ENCODE measurements at regions not wholly inside any gene's neighbourhood (a gene's known extent, or its start where the extent isn't known, plus 50 kb on each side); places are given as distances from the start of the nearest gene placed in this dataset.

- no peaks in the 10 kb centered on the region for H3K4me1 ChIP-seq (ENCODE audit: control insufficient read depth in 2 of 2, insufficient read depth in 2 of 2, low read length in 1 of 2)
- H3K9me3 ChIP-seq (ENCODE audit: control insufficient read depth in 2 of 2, insufficient read depth in 1 of 2, low read depth in 1 of 2, low read length in 1 of 2): no peaks in the 10 kb centered on the region
- H3K27ac ChIP-seq (ENCODE audit: low read depth in 2 of 2, low read length in 1 of 2): no peak overlapping the region
- H3K4me3 ChIP-seq (ENCODE audit: low read depth in 1 of 2, low read length in 2 of 2): no peak overlapping the region
- H3K36me3 ChIP-seq (ENCODE audit: control insufficient read depth in 2 of 2, insufficient read depth in 2 of 2, low read length in 1 of 2): no peaks in the 10 kb centered on the region
- H3K27me3 ChIP-seq (ENCODE audit: control insufficient read depth in 1 of 2, insufficient read depth in 2 of 2, low read length in 2 of 2): no peaks in the 10 kb centered on the region
Observed at GRCh38 chr7:42596737-42597136, 315.1 kb downstream of the C7orf25 start.

- Histone ChIP-seq H3K27me3 (ENCODE audit: control insufficient read depth in 1 of 2, insufficient read depth in 2 of 2, low read length in 2 of 2) (no peaks in the 10 kb centered on the region), H3K36me3 (ENCODE audit: control insufficient read depth in 2 of 2, insufficient read depth in 2 of 2, low read length in 1 of 2) (no peaks in the 10 kb centered on the region), H3K4me3 (ENCODE audit: low read depth in 1 of 2, low read length in 2 of 2) (no peak overlapping the region), H3K9me3 (ENCODE audit: control insufficient read depth in 2 of 2, insufficient read depth in 1 of 2, low read depth in 1 of 2, low read length in 1 of 2) (no peaks in the 10 kb centered on the region), H3K27ac (ENCODE audit: low read depth in 2 of 2, low read length in 1 of 2) (no peak overlapping the region), H3K4me1 (ENCODE audit: control insufficient read depth in 2 of 2, insufficient read depth in 2 of 2, low read length in 1 of 2) (no peaks in the 10 kb centered on the region)
- WGBS, 2 donors: 93 to 94% methylated on average over 3 of the region's 3 CpGs
Observed at GRCh38 chr7:42593860-42594259, 318.0 kb downstream of the C7orf25 start.

GRCh38 chr7:42590771-42591310, 321.0 kb downstream of the C7orf25 start:
- no peaks in the 10 kb centered on the region for H3K27me3 ChIP-seq (ENCODE audit: control insufficient read depth in 1 of 2, insufficient read depth in 2 of 2, low read length in 2 of 2)
- peaks cover 0 to under 1% of the 10 kb centered on the region in 2 donors for H3K9me3 ChIP-seq (ENCODE audit: control insufficient read depth in 2 of 2, insufficient read depth in 1 of 2, low read depth in 1 of 2, low read length in 1 of 2)
- H3K27ac ChIP-seq (ENCODE audit: low read depth in 2 of 2, low read length in 1 of 2): no peak overlapping the region
- WGBS, 2 donors: 62 to 68% methylated on average over 2 of the region's 2 CpGs
- H3K4me1 ChIP-seq (ENCODE audit: control insufficient read depth in 2 of 2, insufficient read depth in 2 of 2, low read length in 1 of 2): no peaks in the 10 kb centered on the region
- H3K36me3 ChIP-seq (ENCODE audit: control insufficient read depth in 2 of 2, insufficient read depth in 2 of 2, low read length in 1 of 2): no peaks in the 10 kb centered on the region
- no peak overlapping the region for H3K4me3 ChIP-seq (ENCODE audit: low read depth in 1 of 2, low read length in 2 of 2)

- Histone ChIP-seq H3K4me1 (ENCODE audit: control insufficient read depth in 2 of 2, insufficient read depth in 2 of 2, low read length in 1 of 2) (no peaks in the 10 kb centered on the region), H3K27me3 (ENCODE audit: control insufficient read depth in 1 of 2, insufficient read depth in 2 of 2, low read length in 2 of 2) (no peaks in the 10 kb centered on the region), H3K9me3 (ENCODE audit: control insufficient read depth in 2 of 2, insufficient read depth in 1 of 2, low read depth in 1 of 2, low read length in 1 of 2) (peaks cover 0 to 3% of the 10 kb centered on the region in 2 donors), H3K27ac (ENCODE audit: low read depth in 2 of 2, low read length in 1 of 2) (no peak overlapping the region), H3K36me3 (ENCODE audit: control insufficient read depth in 2 of 2, insufficient read depth in 2 of 2, low read length in 1 of 2) (no peaks in the 10 kb centered on the region), H3K4me3 (ENCODE audit: low read depth in 1 of 2, low read length in 2 of 2) (no peak overlapping the region)
Observed at GRCh38 chr7:42588876-42589275, 323.0 kb downstream of the C7orf25 start.

- Histone ChIP-seq H3K9me3 (ENCODE audit: control insufficient read depth in 2 of 2, insufficient read depth in 1 of 2, low read depth in 1 of 2, low read length in 1 of 2) (peaks cover 0 to 3% of the 10 kb centered on the region in 2 donors), H3K36me3 (ENCODE audit: control insufficient read depth in 2 of 2, insufficient read depth in 2 of 2, low read length in 1 of 2) (no peaks in the 10 kb centered on the region), H3K27me3 (ENCODE audit: control insufficient read depth in 1 of 2, insufficient read depth in 2 of 2, low read length in 2 of 2) (no peaks in the 10 kb centered on the region), H3K27ac (ENCODE audit: low read depth in 2 of 2, low read length in 1 of 2) (no peak overlapping the region), H3K4me1 (ENCODE audit: control insufficient read depth in 2 of 2, insufficient read depth in 2 of 2, low read length in 1 of 2) (no peaks in the 10 kb centered on the region), H3K4me3 (ENCODE audit: low read depth in 1 of 2, low read length in 2 of 2) (no peak overlapping the region)
- WGBS, 2 donors: 54 to 66% methylated on average over 3 of the region's 3 CpGs
Observed at GRCh38 chr7:42587806-42588205, 324.1 kb downstream of the C7orf25 start.

- Histone ChIP-seq H3K27ac (ENCODE audit: low read depth in 2 of 2, low read length in 1 of 2) (no peak overlapping the region), H3K4me1 (ENCODE audit: control insufficient read depth in 2 of 2, insufficient read depth in 2 of 2, low read length in 1 of 2) (no peaks in the 10 kb centered on the region), H3K27me3 (ENCODE audit: control insufficient read depth in 1 of 2, insufficient read depth in 2 of 2, low read length in 2 of 2) (no peaks in the 10 kb centered on the region), H3K4me3 (ENCODE audit: low read depth in 1 of 2, low read length in 2 of 2) (no peak overlapping the region), H3K36me3 (ENCODE audit: control insufficient read depth in 2 of 2, insufficient read depth in 2 of 2, low read length in 1 of 2) (no peaks in the 10 kb centered on the region), H3K9me3 (ENCODE audit: control insufficient read depth in 2 of 2, insufficient read depth in 1 of 2, low read depth in 1 of 2, low read length in 1 of 2) (no peaks in the 10 kb centered on the region)
- 97 to 100% methylated on average over 2 of the region's 2 CpGs for WGBS, 2 donors
Observed at GRCh38 chr7:42580061-42580460, 331.8 kb downstream of the C7orf25 start.

GRCh38 chr7:42575171-42575570, 336.7 kb downstream of the C7orf25 start:
- WGBS, 2 donors: 57 to 64% methylated on average over 2 of the region's 2 CpGs
- H3K27me3 ChIP-seq (ENCODE audit: control insufficient read depth in 1 of 2, insufficient read depth in 2 of 2, low read length in 2 of 2): no peaks in the 10 kb centered on the region
- H3K36me3 ChIP-seq (ENCODE audit: control insufficient read depth in 2 of 2, insufficient read depth in 2 of 2, low read length in 1 of 2): no peaks in the 10 kb centered on the region
- H3K27ac ChIP-seq (ENCODE audit: low read depth in 2 of 2, low read length in 1 of 2): no peak overlapping the region
- H3K9me3 ChIP-seq (ENCODE audit: control insufficient read depth in 2 of 2, insufficient read depth in 1 of 2, low read depth in 1 of 2, low read length in 1 of 2): no peaks in the 10 kb centered on the region
- no peak overlapping the region for H3K4me3 ChIP-seq (ENCODE audit: low read depth in 1 of 2, low read length in 2 of 2)
- peaks cover 2 to 3% of the 10 kb centered on the region in 2 donors for H3K4me1 ChIP-seq (ENCODE audit: control insufficient read depth in 2 of 2, insufficient read depth in 2 of 2, low read length in 1 of 2)

- peaks cover 2 to 3% of the 10 kb centered on the region in 2 donors for H3K4me1 ChIP-seq (ENCODE audit: control insufficient read depth in 2 of 2, insufficient read depth in 2 of 2, low read length in 1 of 2)
- 71 to 80% methylated on average over 3 of the region's 3 CpGs for WGBS, 2 donors
Observed at GRCh38 chr7:42574685-42575084, 337.2 kb downstream of the C7orf25 start.

GRCh38 chr7:42573881-42574672, 337.1 kb upstream of the GLI3 start:
- Histone ChIP-seq H3K27ac (ENCODE audit: low read depth in 2 of 2, low read length in 1 of 2) (no peak overlapping the region), H3K27me3 (ENCODE audit: control insufficient read depth in 1 of 2, insufficient read depth in 2 of 2, low read length in 2 of 2) (no peaks in the 10 kb centered on the region), H3K9me3 (ENCODE audit: control insufficient read depth in 2 of 2, insufficient read depth in 1 of 2, low read depth in 1 of 2, low read length in 1 of 2) (no peaks in the 10 kb centered on the region), H3K36me3 (ENCODE audit: control insufficient read depth in 2 of 2, insufficient read depth in 2 of 2, low read length in 1 of 2) (no peaks in the 10 kb centered on the region), H3K4me3 (ENCODE audit: low read depth in 1 of 2, low read length in 2 of 2) (no peak overlapping the region), H3K4me1 (ENCODE audit: control insufficient read depth in 2 of 2, insufficient read depth in 2 of 2, low read length in 1 of 2) (peaks cover 2 to 3% of the 10 kb centered on the region in 2 donors)
- 31 to 44% methylated on average over 7 of the region's 7 CpGs for WGBS, 2 donors

More at GRCh38 chr7:42574685-42575084, 337.2 kb downstream of the C7orf25 start:
- Histone ChIP-seq H3K36me3 (ENCODE audit: control insufficient read depth in 2 of 2, insufficient read depth in 2 of 2, low read length in 1 of 2) (no peaks in the 10 kb centered on the region), H3K27ac (ENCODE audit: low read depth in 2 of 2, low read length in 1 of 2) (no peak overlapping the region), H3K27me3 (ENCODE audit: control insufficient read depth in 1 of 2, insufficient read depth in 2 of 2, low read length in 2 of 2) (no peaks in the 10 kb centered on the region), H3K9me3 (ENCODE audit: control insufficient read depth in 2 of 2, insufficient read depth in 1 of 2, low read depth in 1 of 2, low read length in 1 of 2) (no peaks in the 10 kb centered on the region), H3K4me3 (ENCODE audit: low read depth in 1 of 2, low read length in 2 of 2) (no peak overlapping the region)

GRCh38 chr7:42572561-42572960, 335.6 kb upstream of the GLI3 start:
- H3K27me3 ChIP-seq (ENCODE audit: control insufficient read depth in 1 of 2, insufficient read depth in 2 of 2, low read length in 2 of 2): no peaks in the 10 kb centered on the region
- WGBS, 2 donors: 39 to 46% methylated on average over 1 of the region's 1 CpG
- H3K4me3 ChIP-seq (ENCODE audit: low read depth in 1 of 2, low read length in 2 of 2): no peak overlapping the region
- H3K4me1 ChIP-seq (ENCODE audit: control insufficient read depth in 2 of 2, insufficient read depth in 2 of 2, low read length in 1 of 2): peaks cover 2 to 3% of the 10 kb centered on the region in 2 donors
- H3K9me3 ChIP-seq (ENCODE audit: control insufficient read depth in 2 of 2, insufficient read depth in 1 of 2, low read depth in 1 of 2, low read length in 1 of 2): no peaks in the 10 kb centered on the region
- no peak overlapping the region for H3K27ac ChIP-seq (ENCODE audit: low read depth in 2 of 2, low read length in 1 of 2)
- H3K36me3 ChIP-seq (ENCODE audit: control insufficient read depth in 2 of 2, insufficient read depth in 2 of 2, low read length in 1 of 2): no peaks in the 10 kb centered on the region

Measured in esophagus (tissue), 2 donors.